Duodenal mucosa (tissue), 2 donors: ENCODE measurements at regions not wholly inside any gene's neighbourhood (a gene's known extent, or its start where the extent isn't known, plus 50 kb on each side); places are given as distances from the start of the nearest gene placed in this dataset.

Source experiments
- H3K27ac ChIP-seq: one replicate; pipeline ENCODE4 v1.7.0; 2013; ENCODE audit warnings: low read depth, low read length
- H3K27me3 ChIP-seq, 2 donors: one replicate each; pipeline ENCODE4 v1.7.0; 2013; ENCODE audit warnings: low read length in 2 of 2, control low read depth in 1 of 2; ENCODE audit not compliant: insufficient read depth in 2 of 2, control insufficient read depth in 1 of 2
- H3K36me3 ChIP-seq, 2 donors: one replicate each; pipeline ENCODE4 v1.7.0; 2013; ENCODE audit warnings: low read length in 2 of 2, control low read depth in 1 of 2; ENCODE audit not compliant: insufficient read depth in 2 of 2, control insufficient read depth in 1 of 2
- H3K4me1 ChIP-seq, 2 donors: one replicate each; pipeline ENCODE4 v1.7.0; 2013; ENCODE audit warnings: low read length in 2 of 2, control low read depth in 1 of 2; ENCODE audit not compliant: insufficient read depth in 2 of 2, control insufficient read depth in 1 of 2
- H3K4me3 ChIP-seq, 2 donors: one replicate each; pipeline ENCODE4 v1.7.0; 2013; ENCODE audit warnings: low read length in 2 of 2, low read depth in 1 of 2
- H3K9ac ChIP-seq, 2 donors: one replicate each; pipeline ENCODE4 v1.7.0; 2013; ENCODE audit warnings: low read length in 2 of 2, low read depth in 1 of 2
- H3K9me3 ChIP-seq, 2 donors: one replicate each; pipeline ENCODE4 v1.7.0; 2013; ENCODE audit warnings: low read length in 2 of 2, control low read depth in 1 of 2; ENCODE audit not compliant: control insufficient read depth in 1 of 2

- H3K4me1 ChIP-seq = no peaks in the 10 kb centered on the region
- H3K27me3 ChIP-seq = peaks cover 33 to 57% of the 10 kb centered on the region in 2 donors
- no peak overlapping the region for H3K27ac ChIP-seq
- H3K9me3 ChIP-seq = no peaks in the 10 kb centered on the region
- no peak overlapping the region for H3K4me3 ChIP-seq
- no peak overlapping the region for H3K9ac ChIP-seq
- H3K36me3 ChIP-seq = no peaks in the 10 kb centered on the region
These were observed 77.5 kb upstream of the GATA5 start for GRCh38 chr20:62553136-62553837.

- Histone ChIP-seq H3K4me3 (no peak overlapping the region), H3K27me3 (peaks cover 37 to 57% of the 10 kb centered on the region in 2 donors), H3K9me3 (no peaks in the 10 kb centered on the region), H3K27ac (no peak overlapping the region), H3K4me1 (no peaks in the 10 kb centered on the region), H3K36me3 (no peaks in the 10 kb centered on the region), H3K9ac (no peak overlapping the region)
These were observed 78.0 kb upstream of the GATA5 start for GRCh38 chr20:62553838-62554161.

GRCh38 chr20:62554214-62554897, 78.6 kb upstream of the GATA5 start:
- Histone ChIP-seq H3K36me3 (no peaks in the 10 kb centered on the region), H3K4me1 (no peaks in the 10 kb centered on the region), H3K4me3 (no peak overlapping the region), H3K27me3 (peaks cover 33 to 52% of the 10 kb centered on the region in 2 donors), H3K27ac (no peak overlapping the region), H3K9ac (no peak overlapping the region), H3K9me3 (no peaks in the 10 kb centered on the region)

- H3K27ac ChIP-seq = no peak overlapping the region
These were observed 79.3 kb upstream of the GATA5 start for GRCh38 chr20:62554898-62555641.

GRCh38 chr20:62555642-62556420, 80.0 kb upstream of the GATA5 start:
- Histone ChIP-seq H3K9me3 (no peaks in the 10 kb centered on the region), H3K4me3 (no peak overlapping the region), H3K9ac (no peak overlapping the region), H3K4me1 (no peaks in the 10 kb centered on the region), H3K27me3 (peaks cover 30 to 51% of the 10 kb centered on the region in 2 donors), H3K36me3 (no peaks in the 10 kb centered on the region), H3K27ac (no peak overlapping the region)

More at GRCh38 chr20:62554898-62555641, 79.3 kb upstream of the GATA5 start:
- Histone ChIP-seq H3K4me1 (no peaks in the 10 kb centered on the region), H3K36me3 (no peaks in the 10 kb centered on the region), H3K27me3 (peaks cover 29 to 52% of the 10 kb centered on the region in 2 donors), H3K9me3 (no peaks in the 10 kb centered on the region), H3K4me3 (no peak overlapping the region), H3K9ac (no peak overlapping the region)

GRCh38 chr20:62557462-62557861, 81.7 kb upstream of the GATA5 start:
- no peaks in the 10 kb centered on the region for H3K4me1 ChIP-seq
- no peak overlapping the region for H3K27ac ChIP-seq
- H3K27me3 ChIP-seq = peaks cover 32 to 58% of the 10 kb centered on the region in 2 donors
- no peaks in the 10 kb centered on the region for H3K9me3 ChIP-seq
- H3K9ac ChIP-seq = no peak overlapping the region
- H3K4me3 ChIP-seq = no peak overlapping the region
- H3K36me3 ChIP-seq = no peaks in the 10 kb centered on the region

GRCh38 chr20:62557999-62558408, 82.2 kb upstream of the GATA5 start:
- H3K9me3 ChIP-seq = no peaks in the 10 kb centered on the region
- H3K4me3 ChIP-seq = no peak overlapping the region
- no peak overlapping the region for H3K9ac ChIP-seq
- H3K4me1 ChIP-seq = no peaks in the 10 kb centered on the region
- H3K36me3 ChIP-seq = no peaks in the 10 kb centered on the region
- peaks cover 32 to 59% of the 10 kb centered on the region in 2 donors for H3K27me3 ChIP-seq
- no peak overlapping the region for H3K27ac ChIP-seq

- Histone ChIP-seq H3K27me3 (peaks cover 32 to 51% of the 10 kb centered on the region in 2 donors), H3K9ac (no peak overlapping the region), H3K9me3 (no peaks in the 10 kb centered on the region), H3K4me3 (no peak overlapping the region), H3K4me1 (no peaks in the 10 kb centered on the region), H3K27ac (no peak overlapping the region), H3K36me3 (no peaks in the 10 kb centered on the region)
These were observed 83.0 kb upstream of the GATA5 start for GRCh38 chr20:62558779-62559178.

GRCh38 chr20:62560162-62560561, 82.1 kb upstream of the SLCO4A1 start:
- Histone ChIP-seq H3K36me3 (no peaks in the 10 kb centered on the region), H3K4me3 (no peak overlapping the region), H3K27me3 (peaks cover 26 to 45% of the 10 kb centered on the region in 2 donors), H3K9me3 (no peaks in the 10 kb centered on the region), H3K4me1 (no peaks in the 10 kb centered on the region), H3K9ac (no peak overlapping the region), H3K27ac (no peak overlapping the region)
